Prostate gland (tissue), 2 donors: ENCODE measurements at regions not wholly inside any gene's neighbourhood (a gene's known extent, or its start where the extent isn't known, plus 50 kb on each side); places are given as distances from the start of the nearest gene placed in this dataset.

ENCODE experiments used
- CTCF ChIP-seq, 4 experiments: fragments of 200-600 bp in 2 of 4; fragments of 450-650 bp in 2 of 4; sonication (generic) in 2 of 4; IDR thresholded peaks; 1 replicate in 3 of 4; 2 replicates in 1 of 4; pipeline ENCODE4 v1.5.1; 2016 to 2019; ENCODE audit warnings: antibody characterized with exemption in 4 of 4, mild to moderate bottlenecking in 2 of 4, moderate library complexity in 2 of 4
- POLR2A ChIP-seq: fragments of 450-650 bp; IDR thresholded peaks from one replicate; pipeline ENCODE4 v1.6.1; 2016; ENCODE audit warnings: antibody characterized with exemption, mild to moderate bottlenecking

DNA sequence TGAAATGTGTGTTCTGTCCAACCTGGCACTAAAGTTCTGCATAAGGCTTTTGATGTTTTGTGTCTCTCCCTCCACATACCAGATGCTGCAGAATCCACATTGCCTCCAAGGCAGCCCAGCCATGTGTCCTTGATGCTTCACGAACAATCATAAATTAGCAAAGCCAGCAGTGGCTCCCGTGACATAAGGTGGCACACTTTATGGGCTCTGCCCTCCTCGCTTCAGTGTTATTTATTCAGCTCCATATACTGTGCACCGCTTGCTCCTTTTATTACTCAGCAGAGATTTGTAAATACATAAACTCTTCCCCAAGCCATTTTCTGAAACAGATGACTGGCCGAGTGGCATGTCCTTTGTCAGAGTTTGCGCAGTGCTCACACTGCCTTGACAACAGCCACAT lies 112.8 kb upstream of the SLC35F3 start:
- TF ChIP-seq CTCF (IDR thresholded peaks at IDR 0.05) (no peak), POLR2A (no peak)
